ENCODE measurements at regions not wholly inside any gene's neighbourhood (a gene's known extent, or its start where the extent isn't known, plus 50 kb on each side); places are given as distances from the start of the nearest gene placed in this dataset.

GRCh38 chr9:12629067-12629466, 64.1 kb upstream of the TYRP1 start:
- Histone ChIP-seq H3K27me3 (ENCODE audit: control insufficient read depth, insufficient read depth, low read length) (no peaks in the 10 kb centered on the region), H3K4me3 (ENCODE audit: low read depth in 2 of 2, low read length in 2 of 2) (no peak overlapping the region), H3K9me3 (ENCODE audit: control insufficient read depth, insufficient read depth, low read depth, low read length) (no peaks in the 10 kb centered on the region), H3K36me3 (ENCODE audit: control insufficient read depth, insufficient read depth, low read length) (no peaks in the 10 kb centered on the region), H3K4me1 (ENCODE audit: control insufficient read depth, insufficient read depth, low read length) (no peaks in the 10 kb centered on the region), H3K27ac (ENCODE audit: low read length) (no peak overlapping the region)
- POLR2A ChIA-PET, result no interaction called here
- no peak for TF ChIP-seq CTCF (IDR thresholded peaks at IDR 0.05)
- in situ Hi-C loops (cut with HindIII; ENCODE audit: low pct_unique_long_range_greater_than_20kb, low sequenced_read_pairs), result no loop called here
- intact Hi-C loops (cut with micrococcal nuclease; ENCODE audit: unreplicated experiment), result no loop called here
- ATAC-seq (no peak), DNase-seq (ENCODE audit: low read depth, low spot score) (no peak)
- no TSS peak for BruUV-seq (replicated peaks)
- CTCF ChIA-PET, result no interaction called here

GRCh38 chr9:12631866-12632265, 61.3 kb upstream of the TYRP1 start:
- Histone ChIP-seq H3K4me3 (ENCODE audit: low read depth in 2 of 2, low read length in 2 of 2) (no peak overlapping the region), H3K27me3 (ENCODE audit: control insufficient read depth, insufficient read depth, low read length) (no peaks in the 10 kb centered on the region), H3K9me3 (ENCODE audit: control insufficient read depth, insufficient read depth, low read depth, low read length) (no peaks in the 10 kb centered on the region), H3K36me3 (ENCODE audit: control insufficient read depth, insufficient read depth, low read length) (no peaks in the 10 kb centered on the region), H3K27ac (ENCODE audit: low read length) (no peak overlapping the region), H3K4me1 (ENCODE audit: control insufficient read depth, insufficient read depth, low read length) (no peaks in the 10 kb centered on the region)
- no TSS peak for BruUV-seq (replicated peaks)
- in situ Hi-C loops (cut with HindIII; ENCODE audit: low pct_unique_long_range_greater_than_20kb, low sequenced_read_pairs), result no loop called here
- TF ChIP-seq REST (IDR thresholded peaks at IDR 0.05; ENCODE audit: insufficient read depth in 1 of 2, low read depth in 2 of 2, low read length in 1 of 2) (no peak), CTCF (IDR thresholded peaks at IDR 0.05) (no peak), SIN3A (IDR thresholded peaks at IDR 0.05; ENCODE audit: borderline replicate concordance, insufficient read depth, low read depth, low read length) (no peak), POLR2AphosphoS5 (IDR thresholded peaks at IDR 0.05; ENCODE audit: low read depth, low read length) (no peak)
- DNase-seq (ENCODE audit: low read depth, low spot score) (no peak), ATAC-seq (no peak)
- intact Hi-C loops (cut with micrococcal nuclease; ENCODE audit: unreplicated experiment), result no loop called here
- POLR2A ChIA-PET, result no interaction called here
- CTCF ChIA-PET, result no interaction called here

All from Panc1 (cell line).